HL-60 (cell line): ENCODE measurements at regions not wholly inside any gene's neighbourhood (a gene's known extent, or its start where the extent isn't known, plus 50 kb on each side); places are given as distances from the start of the nearest gene placed in this dataset.

Experiments used
- DNase-seq, 2 experiments: peaks; one replicate each; pipeline ENCODE4 v3.0.0-alpha.2; 2010 to 2020; ENCODE audit warnings: low read depth in 1 of 2, low spot score in 1 of 2
- H3K27ac ChIP-seq: fragments of 250-450 bp; sonication (Bioruptor Pico); replicated peaks from 2 replicates; pipeline ENCODE4 v1.5.1; 2020; ENCODE audit warnings: mild to moderate bottlenecking, moderate library complexity
- H3K27me3 ChIP-seq: fragments of 250-450 bp; sonication (Bioruptor Pico); 2 replicates; pipeline ENCODE4 v1.5.1; 2021; ENCODE audit warnings: mild to moderate bottlenecking, moderate library complexity; ENCODE audit not compliant: insufficient read depth, poor library complexity, severe bottlenecking
- H3K4me3 ChIP-seq: replicated peaks from 2 replicates; pipeline ENCODE4 v1.5.1; 2011; ENCODE audit warnings: mild to moderate bottlenecking, control low read depth, low read length; ENCODE audit not compliant: insufficient read depth
- GABPA ChIP-seq: IDR thresholded peaks from 2 replicates; pipeline ENCODE4 v1.6.1; 2012; ENCODE audit warnings: low read depth
- POLR2AphosphoS5 ChIP-seq: IDR thresholded peaks from 2 replicates; pipeline ENCODE4 v1.6.1; 2012; ENCODE audit warnings: low read depth
- SPI1 ChIP-seq: IDR thresholded peaks from 2 replicates; pipeline ENCODE4 v1.6.1; 2012; ENCODE audit warnings: low read depth, mild to moderate bottlenecking, borderline replicate concordance
- TF ChIP-seq, protein P1 (sequence below): IDR thresholded peaks from one replicate; pipeline ENCODE4 v1.5.1; 2011; ENCODE audit warnings: low read length, control low read depth, inconsistent platforms; ENCODE audit not compliant: insufficient read depth
- TF ChIP-seq, protein P2 (sequence below): IDR thresholded peaks from 2 replicates; pipeline ENCODE4 v1.6.1; 2012; ENCODE audit warnings: low read depth; ENCODE audit not compliant: insufficient replicate concordance

DNA sequence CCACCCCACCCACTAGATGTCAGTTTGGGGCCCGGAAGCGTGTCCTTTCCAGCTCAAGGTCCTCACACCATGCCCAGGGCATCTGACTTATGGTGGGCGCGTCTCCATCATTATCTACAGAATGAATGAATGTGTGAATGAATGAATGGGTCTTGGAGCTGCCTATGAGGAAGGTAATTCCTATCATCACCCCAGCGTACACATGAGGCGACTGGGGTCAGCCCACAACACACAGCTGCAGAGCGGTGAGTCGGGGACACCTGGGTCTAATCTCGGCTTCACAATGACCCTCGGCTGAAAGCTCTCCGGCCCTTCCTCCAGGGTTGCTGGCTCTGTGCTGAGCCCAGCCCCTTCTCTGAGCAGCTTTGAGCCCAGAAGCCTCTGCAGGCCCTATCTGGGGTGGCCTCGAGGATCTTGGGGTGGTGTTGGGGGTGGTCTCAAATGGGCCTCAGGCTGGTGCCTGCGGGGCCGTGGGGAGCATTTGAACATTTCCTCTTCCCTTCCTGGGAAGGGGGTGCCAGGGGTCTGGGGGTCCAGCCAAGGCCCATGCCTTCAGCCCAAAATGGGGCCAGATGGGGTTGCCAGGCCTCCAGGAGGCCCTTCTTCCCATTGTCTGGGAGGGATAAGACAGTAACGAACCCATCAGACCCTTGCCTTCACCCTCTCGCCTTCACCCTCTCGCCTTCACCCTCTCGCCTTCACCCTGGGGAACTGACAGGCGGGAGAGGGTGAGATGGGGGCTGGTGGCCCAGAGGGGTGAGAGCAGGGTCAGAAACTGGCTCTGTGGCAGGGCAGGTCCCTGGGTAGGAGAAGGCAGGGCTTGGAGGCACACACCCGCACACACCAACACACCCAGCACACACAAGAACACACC is 82.4 kb downstream of the MYEOV start:
- no peaks in the 10 kb centered on the region for H3K27me3 ChIP-seq
- H3K27ac ChIP-seq = no peak overlapping the region
- DNase-seq = no peak
- TF ChIP-seq GABPA = no peak
- TF ChIP-seq, protein P1, sequence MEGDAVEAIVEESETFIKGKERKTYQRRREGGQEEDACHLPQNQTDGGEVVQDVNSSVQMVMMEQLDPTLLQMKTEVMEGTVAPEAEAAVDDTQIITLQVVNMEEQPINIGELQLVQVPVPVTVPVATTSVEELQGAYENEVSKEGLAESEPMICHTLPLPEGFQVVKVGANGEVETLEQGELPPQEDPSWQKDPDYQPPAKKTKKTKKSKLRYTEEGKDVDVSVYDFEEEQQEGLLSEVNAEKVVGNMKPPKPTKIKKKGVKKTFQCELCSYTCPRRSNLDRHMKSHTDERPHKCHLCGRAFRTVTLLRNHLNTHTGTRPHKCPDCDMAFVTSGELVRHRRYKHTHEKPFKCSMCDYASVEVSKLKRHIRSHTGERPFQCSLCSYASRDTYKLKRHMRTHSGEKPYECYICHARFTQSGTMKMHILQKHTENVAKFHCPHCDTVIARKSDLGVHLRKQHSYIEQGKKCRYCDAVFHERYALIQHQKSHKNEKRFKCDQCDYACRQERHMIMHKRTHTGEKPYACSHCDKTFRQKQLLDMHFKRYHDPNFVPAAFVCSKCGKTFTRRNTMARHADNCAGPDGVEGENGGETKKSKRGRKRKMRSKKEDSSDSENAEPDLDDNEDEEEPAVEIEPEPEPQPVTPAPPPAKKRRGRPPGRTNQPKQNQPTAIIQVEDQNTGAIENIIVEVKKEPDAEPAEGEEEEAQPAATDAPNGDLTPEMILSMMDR = no peak
- no peak overlapping the region for H3K4me3 ChIP-seq

DNA sequence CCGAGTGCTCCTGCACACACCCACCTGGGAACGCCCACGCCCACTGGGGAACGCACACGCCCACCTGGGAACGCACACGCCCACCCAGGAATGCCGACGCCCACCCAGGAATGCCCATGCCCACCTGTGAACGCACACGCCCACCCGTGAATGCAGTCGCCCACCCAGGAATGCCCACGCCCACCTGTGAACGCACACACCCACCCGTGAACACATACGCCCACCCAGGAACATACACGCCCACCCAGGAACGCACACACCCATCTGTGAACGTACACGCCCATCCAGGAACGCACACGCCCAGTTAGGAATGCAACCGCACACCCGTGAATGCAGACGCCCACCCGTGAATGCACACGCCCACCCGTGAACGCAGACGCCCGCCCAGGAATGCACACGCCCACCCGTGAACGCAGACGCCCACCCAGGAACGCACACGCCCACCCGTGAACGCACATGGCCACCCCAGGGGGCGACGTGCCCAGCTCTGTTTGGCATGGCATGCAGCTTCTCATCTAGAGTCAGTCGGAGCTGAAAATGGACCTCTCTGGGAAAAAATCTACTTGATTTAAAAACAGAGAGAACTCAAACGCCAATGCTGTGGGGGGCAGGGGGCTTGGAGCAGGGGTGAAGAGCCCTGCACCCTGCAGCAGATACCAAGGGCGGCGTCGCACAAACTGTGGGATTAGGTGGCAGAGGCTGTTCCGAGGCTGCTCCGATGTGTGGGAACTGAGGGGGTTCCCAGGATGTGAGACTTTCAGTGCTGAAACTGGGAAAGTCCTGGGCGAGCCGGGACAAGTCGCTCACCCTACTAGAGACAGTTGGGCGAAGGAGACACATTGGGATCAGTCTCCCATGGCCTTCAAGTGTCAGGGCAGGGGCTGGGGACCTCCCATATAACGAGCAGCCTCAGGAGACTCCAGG is 83.3 kb downstream of the MYEOV start:
- TF ChIP-seq, protein P2, sequence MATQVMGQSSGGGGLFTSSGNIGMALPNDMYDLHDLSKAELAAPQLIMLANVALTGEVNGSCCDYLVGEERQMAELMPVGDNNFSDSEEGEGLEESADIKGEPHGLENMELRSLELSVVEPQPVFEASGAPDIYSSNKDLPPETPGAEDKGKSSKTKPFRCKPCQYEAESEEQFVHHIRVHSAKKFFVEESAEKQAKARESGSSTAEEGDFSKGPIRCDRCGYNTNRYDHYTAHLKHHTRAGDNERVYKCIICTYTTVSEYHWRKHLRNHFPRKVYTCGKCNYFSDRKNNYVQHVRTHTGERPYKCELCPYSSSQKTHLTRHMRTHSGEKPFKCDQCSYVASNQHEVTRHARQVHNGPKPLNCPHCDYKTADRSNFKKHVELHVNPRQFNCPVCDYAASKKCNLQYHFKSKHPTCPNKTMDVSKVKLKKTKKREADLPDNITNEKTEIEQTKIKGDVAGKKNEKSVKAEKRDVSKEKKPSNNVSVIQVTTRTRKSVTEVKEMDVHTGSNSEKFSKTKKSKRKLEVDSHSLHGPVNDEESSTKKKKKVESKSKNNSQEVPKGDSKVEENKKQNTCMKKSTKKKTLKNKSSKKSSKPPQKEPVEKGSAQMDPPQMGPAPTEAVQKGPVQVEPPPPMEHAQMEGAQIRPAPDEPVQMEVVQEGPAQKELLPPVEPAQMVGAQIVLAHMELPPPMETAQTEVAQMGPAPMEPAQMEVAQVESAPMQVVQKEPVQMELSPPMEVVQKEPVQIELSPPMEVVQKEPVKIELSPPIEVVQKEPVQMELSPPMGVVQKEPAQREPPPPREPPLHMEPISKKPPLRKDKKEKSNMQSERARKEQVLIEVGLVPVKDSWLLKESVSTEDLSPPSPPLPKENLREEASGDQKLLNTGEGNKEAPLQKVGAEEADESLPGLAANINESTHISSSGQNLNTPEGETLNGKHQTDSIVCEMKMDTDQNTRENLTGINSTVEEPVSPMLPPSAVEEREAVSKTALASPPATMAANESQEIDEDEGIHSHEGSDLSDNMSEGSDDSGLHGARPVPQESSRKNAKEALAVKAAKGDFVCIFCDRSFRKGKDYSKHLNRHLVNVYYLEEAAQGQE = no peak
- TF ChIP-seq GABPA (no peak), SPI1 (no peak), POLR2AphosphoS5 (no peak)
- TF ChIP-seq, protein P1 = no peak
- no peak overlapping the region for H3K4me3 ChIP-seq
- no peak for DNase-seq
- H3K27me3 ChIP-seq = no peaks in the 10 kb centered on the region
- H3K27ac ChIP-seq = no peak overlapping the region

DNA sequence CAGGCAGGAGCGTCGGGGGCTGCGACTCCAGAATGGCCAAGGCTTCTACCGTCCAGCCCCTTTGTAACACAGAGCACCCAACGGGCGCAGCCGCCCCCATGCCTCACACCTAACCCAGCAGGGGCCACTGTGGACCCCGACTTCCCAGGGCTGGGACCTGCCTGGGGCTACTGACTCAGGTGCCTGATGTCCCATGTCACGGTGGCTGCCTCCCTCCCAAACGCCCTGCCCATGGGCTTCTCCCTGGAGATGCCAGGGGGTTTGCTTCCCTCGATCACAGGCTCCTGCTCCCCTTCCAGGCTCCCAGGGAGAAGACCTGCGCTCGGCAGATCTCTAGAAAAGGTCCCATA is 84.0 kb downstream of the MYEOV start:
- no peak for DNase-seq
- TF ChIP-seq, protein P2 = no peak
- TF ChIP-seq, protein P1 = no peak
- no peak for TF ChIP-seq GABPA
- TF ChIP-seq SPI1 = no peak
- TF ChIP-seq POLR2AphosphoS5 = no peak
- H3K27ac ChIP-seq = no peak overlapping the region
- H3K4me3 ChIP-seq = no peak overlapping the region
- no peaks in the 10 kb centered on the region for H3K27me3 ChIP-seq
